GM20000 (cell line): ENCODE measurements at regions not wholly inside any gene's neighbourhood (a gene's known extent, or its start where the extent isn't known, plus 50 kb on each side); places are given as distances from the start of the nearest gene placed in this dataset.
"Not testable (repeated sequence)": the region's sequence is repeated elsewhere in the genome, so short reads cannot be mapped to it uniquely, and the experiment has no call there.

ENCODE experiments used
- DNase-seq: peaks from one replicate; pipeline ENCODE4 v3.0.0; 2012; ENCODE audit warnings: low spot score
- CTCF ChIP-seq: IDR thresholded peaks from 2 replicates; pipeline ENCODE4 v1.5.1; 2012; ENCODE audit warnings: mild to moderate bottlenecking, control low read depth; ENCODE audit errors: extremely low read depth, missing control alignments

- no peak for DNase-seq
- no peak for TF ChIP-seq CTCF
Observed at GRCh38 chr1:197985351-197985750, 68.2 kb downstream of the LHX9 start.

DNA sequence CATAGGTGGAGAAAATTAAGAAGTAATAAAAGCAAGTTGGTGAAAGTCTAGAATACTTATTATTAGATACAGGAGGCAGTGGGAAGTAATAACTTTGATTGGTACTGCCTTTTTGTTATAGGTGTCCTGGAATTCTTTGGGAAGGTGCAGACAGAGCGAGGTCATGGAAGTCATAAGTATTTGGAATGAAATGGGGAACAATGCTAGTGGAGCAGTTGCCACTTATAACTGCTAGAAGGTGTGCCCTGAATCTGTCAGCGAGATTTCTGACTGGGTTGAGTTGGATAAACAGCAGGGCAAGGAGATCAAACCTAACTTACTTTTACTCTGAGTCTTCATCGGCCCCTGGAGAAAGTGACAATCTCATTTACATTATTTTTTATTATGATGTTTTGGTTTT lies 69.6 kb downstream of the LHX9 start:
- no peak for DNase-seq
- no peak for TF ChIP-seq CTCF

GRCh38 chr1:197987294-197987693 lies 70.1 kb downstream of the LHX9 start:
- TF ChIP-seq CTCF = no peak

GRCh38 chr1:197988581-197988980 lies 71.4 kb downstream of the LHX9 start:
- DNase-seq = not testable (repeated sequence)

More at GRCh38 chr1:197987294-197987693, 70.1 kb downstream of the LHX9 start:
- DNase-seq = no peak

GRCh38 chr1:197989058-197989457 lies 71.9 kb downstream of the LHX9 start:
- TF ChIP-seq CTCF = no peak
- no peak for DNase-seq

GRCh38 chr1:197991594-197991993 lies 74.4 kb downstream of the LHX9 start:
- TF ChIP-seq CTCF = no peak
- no peak for DNase-seq

GRCh38 chr1:197994907-197995407 lies 77.8 kb downstream of the LHX9 start:
- DNase-seq = no peak
- TF ChIP-seq CTCF = no peak

- DNase-seq = no peak
- no peak for TF ChIP-seq CTCF
Observed at GRCh38 chr1:197995408-197996258, 78.5 kb downstream of the LHX9 start.

DNA sequence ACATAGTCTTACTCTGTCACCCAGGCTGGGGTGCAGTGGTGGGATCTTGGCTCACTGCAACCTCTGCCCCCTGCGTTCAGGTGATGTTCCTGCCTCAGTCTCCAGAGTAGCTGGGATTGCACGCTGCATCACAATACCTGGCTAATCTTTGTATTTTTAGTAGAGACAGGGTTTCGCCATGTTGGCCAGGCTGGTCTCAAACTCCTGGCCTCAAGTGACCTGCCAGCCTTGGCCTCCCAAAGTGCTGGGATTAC lies 79.0 kb downstream of the LHX9 start:
- not testable (repeated sequence) for DNase-seq
